Transverse colon (tissue), 4 donors: ENCODE measurements at regions not wholly inside any gene's neighbourhood (a gene's known extent, or its start where the extent isn't known, plus 50 kb on each side); places are given as distances from the start of the nearest gene placed in this dataset.

ENCODE experiments used
- CTCF ChIP-seq, 5 experiments: fragments of 200-600 bp in 3 of 5; fragments of 450-650 bp in 2 of 5; sonication (generic) in 3 of 5; IDR thresholded peaks; 1 replicate in 2 of 5; 2 replicates in 3 of 5; pipeline ENCODE4 v1.5.1; 2016 to 2017; ENCODE audit warnings: antibody characterized with exemption in 5 of 5, inconsistent platforms in 3 of 5, mild to moderate bottlenecking in 2 of 5, moderate library complexity in 1 of 5
- POLR2A ChIP-seq: fragments of 450-650 bp; IDR thresholded peaks from one replicate; pipeline ENCODE4 v1.6.1; 2016; ENCODE audit warnings: antibody characterized with exemption, mild to moderate bottlenecking, moderate library complexity
- POLR2AphosphoS5 ChIP-seq, 3 donors: sonication (generic); formaldehyde crosslinking; IDR thresholded peaks; one replicate each; pipeline ENCODE4 v1.6.1; 2016; ENCODE audit warnings: antibody characterized with exemption in 3 of 3

- no peak for TF ChIP-seq CTCF (IDR thresholded peaks at IDR 0.05)
- TF ChIP-seq POLR2A = no peak
- TF ChIP-seq POLR2AphosphoS5 (IDR thresholded peaks at IDR 0.05) = no peak
Measured at GRCh38 chr18:59044855-59045254, 94.8 kb upstream of the SEC11C start.
